T-helper 2 cell (primary cell): ENCODE measurements at regions not wholly inside any gene's neighbourhood (a gene's known extent, or its start where the extent isn't known, plus 50 kb on each side); places are given as distances from the start of the nearest gene placed in this dataset.
"Not testable (repeated sequence)": the region's sequence is repeated elsewhere in the genome, so short reads cannot be mapped to it uniquely, and the experiment has no call there.

ENCODE experiments used
- DNase-seq, 5 experiments: peaks; one replicate each; pipeline versions ENCODE4 v3.0.0 to v3.0.0-alpha.2; 2012 to 2022

DNA sequence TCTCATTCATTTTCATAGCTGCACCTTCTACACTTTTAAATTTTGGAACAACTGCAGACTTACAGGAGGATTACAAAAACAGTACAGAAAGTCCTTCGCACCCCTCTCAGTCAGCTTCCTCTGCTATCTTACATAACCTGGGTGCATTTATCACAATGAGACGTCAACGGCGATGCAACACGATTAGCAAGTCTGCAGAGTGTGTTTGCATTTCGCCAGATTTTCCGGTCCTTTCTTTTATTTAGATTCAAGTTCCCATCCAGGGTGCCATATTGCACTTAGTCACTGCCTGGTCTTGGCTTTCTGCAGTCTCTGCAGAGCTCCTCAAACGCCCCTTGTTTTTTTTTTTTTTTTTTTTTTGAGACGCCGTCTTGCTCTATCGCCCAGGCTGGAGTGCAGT is 85.9 kb downstream of the ASMT start:
- no peak for DNase-seq

DNA sequence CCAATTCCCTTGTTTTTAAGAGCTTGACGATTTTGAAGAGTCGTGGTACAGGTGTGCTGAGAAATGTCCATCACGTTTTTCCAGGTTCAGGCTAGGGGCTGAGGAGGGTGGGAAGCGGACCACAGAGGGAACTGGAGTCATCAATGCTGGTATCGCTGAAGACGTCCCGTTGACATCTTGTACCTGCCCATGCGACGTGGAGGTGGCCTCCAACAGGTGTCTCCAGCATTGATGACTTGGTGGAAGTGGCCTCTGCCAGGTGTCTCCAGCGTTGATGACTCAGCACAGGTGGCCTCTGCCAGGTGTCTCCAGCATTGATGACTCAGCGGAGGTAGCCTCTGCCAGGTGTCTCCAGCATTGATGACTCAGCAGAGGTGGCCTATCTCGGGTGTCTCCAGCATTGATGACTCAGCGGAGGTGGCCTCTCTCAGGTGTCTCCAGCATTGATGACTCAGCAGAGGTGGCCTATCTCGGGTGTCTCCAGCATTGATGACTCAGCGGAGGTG is 86.6 kb downstream of the ASMT start:
- DNase-seq = not testable (repeated sequence)

DNA sequence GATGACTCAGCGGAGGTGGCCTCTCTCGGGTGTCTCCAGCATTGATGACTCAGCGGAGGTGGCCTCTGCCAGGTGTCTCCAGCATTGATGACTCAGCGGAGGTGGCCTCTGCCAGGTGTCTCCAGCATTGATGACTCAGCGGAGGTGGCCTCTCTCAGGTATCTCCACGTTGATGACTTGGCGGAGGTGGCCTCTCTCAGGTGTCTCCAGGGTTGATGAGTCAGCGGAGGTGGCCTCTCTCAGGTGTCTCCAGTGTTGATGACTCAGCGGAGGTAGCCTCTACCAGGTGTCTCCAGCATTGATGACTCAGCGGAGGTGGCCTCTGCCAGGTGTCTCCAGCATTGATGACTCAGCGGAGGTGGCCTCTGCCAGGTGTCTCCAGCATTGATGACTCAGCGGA is 87.3 kb downstream of the ASMT start:
- DNase-seq = not testable (repeated sequence)

DNA sequence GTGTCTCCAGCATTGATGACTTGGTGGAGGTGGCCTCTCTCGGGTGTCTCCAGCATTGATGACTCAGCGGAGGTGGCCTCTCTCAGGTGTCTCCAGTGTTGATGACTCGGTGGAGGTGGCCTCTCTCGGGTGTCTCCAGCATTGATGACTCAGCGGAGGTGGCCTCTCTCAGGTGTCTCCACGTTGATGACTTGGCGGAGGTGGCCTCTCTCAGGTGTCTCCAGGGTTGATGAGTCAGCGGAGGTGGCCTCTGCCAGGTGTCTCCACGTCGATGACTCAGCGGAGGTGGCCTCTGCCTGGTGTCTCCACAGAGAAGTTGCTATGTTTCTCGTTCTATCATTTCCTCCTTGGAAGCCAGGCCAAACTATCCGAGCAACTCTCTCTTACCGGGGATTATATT is 87.7 kb downstream of the ASMT start:
- not testable (repeated sequence) for DNase-seq

DNA sequence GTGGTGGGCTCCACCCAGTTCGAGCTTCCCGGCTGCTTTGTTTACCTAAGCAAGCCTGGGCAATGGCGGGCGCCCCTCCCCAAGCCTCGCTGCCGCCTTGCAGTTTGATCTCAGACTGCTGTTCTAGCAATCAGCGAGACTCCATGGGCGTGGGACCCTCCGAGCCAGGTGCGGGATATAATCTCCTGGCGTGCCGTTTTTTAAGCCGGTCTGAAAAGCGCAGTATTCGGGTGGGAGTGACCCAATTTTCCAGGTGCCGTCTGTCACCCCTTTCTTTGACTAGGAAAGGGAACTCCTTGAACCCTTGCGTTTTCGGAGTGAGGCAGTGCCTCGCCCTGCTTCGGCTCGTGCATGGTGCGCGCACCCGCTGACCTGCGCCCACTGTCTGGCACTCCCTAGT is 94.4 kb downstream of the ASMT start:
- DNase-seq = not testable (repeated sequence)

DNA sequence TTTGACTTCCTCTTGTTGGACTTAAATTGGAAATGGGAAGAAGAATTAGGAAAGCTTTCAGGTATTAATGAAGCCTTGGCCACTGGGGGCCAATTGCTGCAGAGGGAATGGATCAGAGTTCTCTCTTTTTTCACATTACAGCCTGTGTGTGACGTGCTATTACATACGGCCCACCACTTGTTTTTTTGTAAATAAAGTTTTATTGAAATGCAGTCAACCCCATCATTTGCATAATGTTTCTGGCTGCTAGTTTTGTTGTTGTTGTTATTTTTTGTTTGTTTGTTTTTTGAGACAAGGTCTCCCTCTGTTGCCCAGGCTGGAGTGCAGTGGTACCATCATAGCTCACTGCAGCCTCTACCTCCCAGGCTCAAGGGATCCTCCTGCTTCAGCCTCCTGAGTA is 98.4 kb downstream of the ASMT start:
- no peak for DNase-seq

DNA sequence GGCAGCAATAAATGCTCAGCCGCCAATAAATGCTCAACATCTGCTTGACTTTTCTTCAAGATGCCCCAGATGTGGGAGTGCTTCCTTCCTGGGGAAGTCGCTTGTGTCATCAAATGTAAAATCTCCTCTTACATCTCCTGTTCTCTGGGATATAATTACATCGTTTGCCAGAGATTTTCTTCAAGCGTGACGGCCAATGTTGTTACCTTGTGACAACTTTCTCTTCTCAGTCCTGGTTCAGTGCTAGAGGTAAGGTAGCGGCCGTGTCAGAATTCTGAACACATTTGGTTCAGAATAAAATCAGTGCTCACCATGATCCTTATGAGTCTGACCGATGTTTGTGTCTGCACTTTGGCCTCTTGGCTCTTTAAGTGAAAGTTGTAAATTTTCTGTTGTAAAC is 102.5 kb downstream of the ASMT start:
- DNase-seq = no peak

DNA sequence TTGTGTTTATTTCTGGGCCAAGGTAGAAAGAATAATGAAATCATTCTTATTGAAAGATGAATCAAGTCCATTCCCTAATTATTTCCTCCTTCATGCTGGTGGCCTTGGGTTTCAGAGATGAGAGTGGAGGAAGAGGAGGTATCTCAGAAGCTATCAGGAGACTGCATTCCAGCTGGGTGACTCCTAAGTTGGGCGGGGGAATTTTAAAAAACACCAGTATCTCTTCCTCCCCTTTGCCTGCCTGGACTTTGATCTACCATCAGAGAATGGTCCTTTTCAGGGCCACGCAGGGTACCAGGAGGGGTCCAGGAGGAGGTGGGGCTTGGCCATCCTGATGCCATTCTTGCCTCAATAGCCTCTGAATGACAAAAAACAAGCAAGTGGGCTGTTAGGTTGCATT is 104.4 kb downstream of the ASMT start:
- DNase-seq = no peak

DNA sequence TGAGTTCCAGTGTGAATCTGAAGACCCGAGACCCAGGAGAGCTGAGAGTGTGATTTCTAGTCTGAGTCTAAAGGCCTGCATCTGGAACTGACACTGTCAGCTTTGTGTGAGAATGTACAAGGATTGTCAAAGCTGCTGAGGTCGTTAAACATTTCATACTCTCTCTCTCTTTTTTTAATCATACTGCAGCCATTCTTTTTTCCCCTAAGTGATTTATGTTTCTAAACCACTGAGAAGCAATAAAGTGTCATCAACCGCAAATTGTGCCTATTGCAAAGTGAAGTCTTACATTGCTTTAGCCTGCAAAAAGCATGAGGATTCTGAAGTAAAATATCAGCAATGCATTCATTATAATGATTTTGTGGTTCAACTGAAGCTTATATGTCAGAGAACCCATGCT is 106.0 kb downstream of the ASMT start:
- no peak for DNase-seq

DNA sequence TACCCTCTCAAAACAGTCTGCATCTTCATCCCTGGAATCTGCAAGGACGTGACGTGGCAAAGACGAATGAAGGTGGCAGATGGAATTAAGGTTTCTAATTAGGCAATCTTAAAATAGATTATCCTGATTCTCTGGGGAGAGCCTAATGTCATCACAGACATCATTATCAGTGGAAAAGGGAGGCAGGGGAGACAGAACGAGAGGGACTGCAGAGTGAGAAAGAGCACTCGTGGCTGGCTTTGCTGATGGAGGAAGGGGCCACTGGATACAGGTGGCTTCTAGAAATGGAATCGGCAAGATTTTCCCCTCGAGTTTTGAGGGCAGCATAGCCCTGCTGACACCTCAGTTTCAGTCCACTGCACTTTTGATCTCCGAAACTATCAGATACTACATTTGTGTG is 110.6 kb downstream of the ASMT start:
- no peak for DNase-seq

DNA sequence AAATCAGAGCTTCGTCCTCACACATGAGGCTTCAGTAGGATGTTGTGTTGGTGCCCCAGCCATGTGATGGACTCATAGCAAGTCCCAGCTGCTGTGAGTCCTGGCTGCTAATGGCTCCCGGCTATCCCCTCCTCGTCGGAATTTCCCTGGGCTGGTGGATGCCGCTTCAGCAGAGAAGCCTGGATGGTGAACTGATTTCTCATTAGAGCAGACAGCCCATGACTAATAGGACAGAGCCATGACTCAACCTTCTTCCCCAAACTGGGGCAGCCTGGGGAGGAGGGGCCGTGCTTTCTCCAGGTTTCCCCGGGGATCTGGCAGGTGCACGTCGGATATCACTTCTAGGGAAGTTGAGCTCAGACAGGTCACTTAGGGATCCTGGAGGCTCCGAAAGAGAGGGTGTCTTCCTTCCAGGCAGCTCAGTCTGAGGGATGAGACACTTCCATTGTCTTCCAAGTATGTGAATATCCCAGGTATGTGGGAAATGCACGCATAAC is 112.7 kb downstream of the ASMT start:
- no peak for DNase-seq

DNA sequence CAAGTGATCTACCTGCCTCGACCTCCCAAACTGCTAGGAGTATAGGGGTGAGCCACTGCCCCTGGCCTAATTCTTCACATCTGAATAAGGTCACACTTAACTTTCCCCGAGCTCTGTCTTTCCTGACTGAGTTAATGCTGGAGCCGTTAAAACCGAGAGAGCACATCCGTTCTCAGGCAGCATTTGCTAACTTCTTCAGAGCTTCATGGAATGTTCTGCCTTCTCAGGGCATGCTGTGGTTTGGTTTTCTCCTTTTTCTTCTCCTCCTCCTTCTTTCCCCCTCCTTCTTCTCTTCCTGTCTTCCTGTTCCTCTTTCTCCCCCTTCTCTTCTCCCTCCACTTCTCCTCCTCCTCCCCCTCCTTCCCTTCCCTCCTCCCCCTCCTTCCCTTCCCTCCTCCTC is 119.9 kb downstream of the ASMT start:
- DNase-seq = no peak

DNA sequence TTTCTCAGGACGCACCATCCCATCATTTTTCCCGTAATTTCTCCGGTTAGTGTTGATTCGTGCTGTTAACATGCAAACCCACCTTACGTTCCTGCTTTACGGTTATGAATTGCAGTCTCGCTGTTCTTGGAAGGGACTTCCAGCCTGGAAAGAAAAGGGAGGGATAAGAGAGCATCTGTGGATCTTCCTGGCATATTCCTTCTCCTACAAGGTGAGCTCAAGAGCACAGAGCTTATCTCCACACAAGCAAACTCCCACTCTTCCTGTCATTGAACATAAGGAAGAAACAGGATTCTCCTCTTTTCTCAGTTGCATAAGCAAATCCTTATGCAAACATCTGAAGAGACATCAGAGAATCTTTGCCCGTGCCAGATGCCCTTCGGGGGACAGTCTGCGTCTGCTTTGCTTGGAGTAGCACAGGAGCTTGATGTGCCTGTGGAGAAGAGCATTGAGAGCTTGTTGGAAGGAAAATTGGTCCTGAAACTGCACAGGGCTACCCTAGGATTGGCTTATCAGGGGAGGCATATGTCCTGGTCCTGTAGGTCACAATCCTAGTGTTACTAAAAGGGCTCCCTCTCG is 127.0 kb downstream of the ASMT start:
- no peak for DNase-seq

DNA sequence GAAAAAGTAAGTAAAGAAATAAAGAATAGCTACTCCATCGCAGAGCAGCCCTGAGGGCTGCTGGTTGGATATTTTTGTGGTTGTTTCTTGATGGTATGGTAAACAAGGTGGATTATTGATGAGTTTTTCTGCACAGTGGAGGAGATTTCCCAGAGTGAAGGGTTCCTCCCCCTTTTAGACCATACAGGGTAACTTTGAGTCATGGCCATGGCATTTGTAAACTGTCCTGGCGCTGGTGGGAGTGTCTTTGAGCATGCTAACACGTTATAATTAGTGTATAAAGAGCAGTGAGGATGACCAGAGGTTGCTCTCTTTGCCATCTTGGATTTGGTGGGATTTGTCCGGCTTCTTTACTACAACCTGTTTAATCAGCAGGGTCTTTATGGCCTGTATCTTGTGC is 128.2 kb downstream of the ASMT start:
- DNase-seq = no peak

DNA sequence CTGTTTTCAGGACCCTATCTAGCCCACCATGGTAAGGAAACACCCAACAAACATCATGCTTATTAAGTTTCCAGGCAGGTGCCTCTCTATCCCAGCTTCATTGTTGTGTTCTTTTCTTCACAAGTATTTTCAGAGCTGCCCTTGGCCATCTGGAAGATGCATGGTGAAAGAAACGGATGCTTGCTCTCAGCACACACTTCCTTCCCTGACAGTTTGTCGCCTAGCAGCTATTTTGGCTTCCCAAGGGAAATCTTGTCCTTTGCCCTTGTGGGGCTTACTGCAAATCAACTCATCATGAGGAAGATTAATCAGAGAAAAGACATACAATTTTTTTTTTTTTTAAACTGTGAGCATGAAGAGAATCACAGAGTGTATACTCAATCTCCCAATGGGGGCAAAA is 128.8 kb downstream of the ASMT start:
- no peak for DNase-seq

DNA sequence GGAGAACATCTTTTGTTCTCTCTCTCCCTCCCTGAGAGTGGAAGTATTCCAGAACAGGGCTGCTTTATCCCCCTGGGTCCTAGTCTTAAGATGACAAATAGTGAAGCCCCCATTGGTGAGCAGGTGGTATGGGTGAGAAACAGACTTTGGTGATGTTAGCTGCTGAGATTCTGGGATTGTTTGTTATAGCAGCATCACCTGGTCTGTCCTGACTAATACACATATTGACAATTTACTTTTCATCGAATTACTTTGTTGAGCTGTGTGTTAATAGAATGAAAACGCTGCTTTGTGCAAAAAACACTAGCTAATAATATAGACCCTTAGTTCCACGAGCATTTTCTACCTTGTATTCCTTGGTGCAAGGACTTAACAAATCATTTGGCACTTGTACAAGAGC is 133.5 kb downstream of the ASMT start:
- DNase-seq = no peak

DNA sequence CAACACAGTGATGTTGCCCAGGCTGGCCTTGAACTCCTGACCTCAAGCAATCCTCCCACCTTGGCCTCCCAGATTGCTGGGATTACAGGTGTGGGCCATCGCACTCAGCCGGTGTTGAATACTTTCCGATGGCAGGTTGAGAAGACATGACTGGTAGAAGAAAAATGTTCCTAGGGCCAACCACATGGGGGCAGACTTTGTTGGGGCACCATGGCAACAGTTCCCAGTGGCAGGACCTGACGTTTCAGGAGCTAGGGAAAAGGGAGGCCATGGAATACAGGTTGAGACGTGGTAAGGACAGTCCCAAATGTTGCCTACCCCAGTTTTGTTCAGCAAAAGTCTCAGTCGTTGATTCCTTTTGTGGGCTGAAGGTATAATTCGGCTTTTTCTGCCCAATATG is 134.6 kb downstream of the ASMT start:
- DNase-seq = no peak

DNA sequence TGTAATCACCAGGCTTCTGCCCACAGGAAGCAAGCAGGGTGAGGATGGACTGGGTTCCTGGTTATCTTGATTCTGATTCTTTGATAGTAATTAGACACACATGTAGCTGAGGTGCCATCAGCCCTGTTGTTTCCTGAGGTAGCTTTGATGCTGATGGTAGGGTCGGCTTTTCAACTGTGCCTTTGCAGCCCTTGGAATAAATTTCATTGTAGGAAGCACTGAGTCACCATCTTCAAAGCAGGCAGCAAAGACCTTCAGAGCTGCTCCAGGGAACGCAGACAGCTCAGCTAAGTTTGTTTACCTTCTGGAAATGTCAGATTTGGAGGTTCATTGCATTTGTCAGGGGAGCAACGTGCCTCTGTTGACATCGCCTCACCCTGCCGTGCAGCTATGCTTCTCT is 135.4 kb downstream of the ASMT start:
- DNase-seq = peak in 1 of 5 experiments; percentile 19

DNA sequence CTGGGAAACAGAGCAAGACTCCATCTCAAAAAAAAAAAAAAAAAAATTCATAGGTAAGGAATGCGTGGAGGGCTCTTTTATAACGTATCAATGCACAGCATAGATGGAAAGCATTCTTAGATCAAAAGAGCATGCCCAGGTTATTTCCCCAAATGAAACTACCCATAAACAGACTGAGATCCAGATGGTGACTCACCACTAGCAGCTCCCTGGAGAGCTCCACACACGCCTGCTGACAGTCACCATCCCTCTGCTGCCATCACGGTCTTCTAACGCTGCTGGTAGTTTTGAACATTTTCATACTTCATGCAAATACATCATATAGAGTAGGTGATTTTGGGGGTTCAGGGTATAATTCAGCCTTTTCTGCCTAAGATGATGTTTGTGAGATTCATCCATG is 136.9 kb downstream of the ASMT start:
- no peak for DNase-seq

DNA sequence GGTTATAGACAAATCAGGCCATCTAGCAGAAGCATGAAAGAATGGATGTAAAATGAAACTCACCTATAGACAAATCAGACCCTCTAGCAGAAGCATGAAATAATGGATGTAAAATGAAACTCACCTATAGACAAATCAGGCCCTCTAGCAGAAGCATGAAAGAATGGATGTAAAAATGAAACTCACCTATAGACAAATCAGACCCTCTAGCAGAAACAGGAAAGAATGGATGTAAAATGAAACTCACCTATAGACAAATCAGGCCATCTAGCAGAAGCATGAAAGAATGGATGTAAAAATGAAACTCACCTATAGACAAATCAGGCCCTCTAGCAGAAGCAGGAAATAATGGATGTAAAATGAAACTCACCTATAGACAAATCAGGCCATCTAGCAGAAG is 137.9 kb downstream of the ASMT start:
- DNase-seq = not testable (repeated sequence)

DNA sequence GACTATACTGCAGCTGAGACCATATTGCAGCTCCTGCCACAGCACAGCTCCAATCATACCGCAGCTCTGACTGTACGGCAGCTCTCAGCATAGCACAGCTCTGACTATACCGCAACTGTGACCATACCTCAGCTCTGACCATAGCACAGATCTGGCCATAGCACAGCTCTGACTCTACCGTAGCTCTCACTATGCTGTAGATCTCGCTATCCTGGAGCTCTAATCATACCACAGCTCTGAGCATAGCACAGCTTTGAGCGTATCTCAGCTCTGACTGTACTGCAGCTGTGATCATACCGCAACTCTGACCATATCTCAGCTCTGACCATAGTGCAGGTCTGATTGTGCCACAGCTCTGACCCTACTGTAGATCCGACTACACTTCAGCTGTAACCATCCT is 139.2 kb downstream of the ASMT start:
- DNase-seq = no peak

DNA sequence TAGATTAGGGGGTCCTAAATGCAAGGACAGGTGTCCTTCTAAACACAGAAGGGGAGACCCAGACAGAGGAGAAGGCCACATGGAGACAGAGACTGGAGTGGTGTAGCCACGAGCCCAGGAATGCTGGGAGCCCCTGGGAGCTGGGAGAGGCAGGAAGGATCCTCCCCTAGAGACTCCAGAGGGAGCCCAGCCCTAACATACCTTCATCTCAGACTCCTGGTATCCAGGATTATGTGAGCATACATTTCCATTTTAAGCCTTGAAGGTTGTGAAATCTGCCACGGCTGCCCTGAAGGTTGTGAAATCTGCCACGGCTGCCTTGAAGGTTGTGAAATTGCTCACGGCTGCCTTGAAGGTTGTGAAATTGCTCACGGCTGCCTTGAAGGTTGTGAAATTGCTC is 148.4 kb downstream of the ASMT start:
- DNase-seq = peak in 1 of 5 experiments; percentile 9

DNA sequence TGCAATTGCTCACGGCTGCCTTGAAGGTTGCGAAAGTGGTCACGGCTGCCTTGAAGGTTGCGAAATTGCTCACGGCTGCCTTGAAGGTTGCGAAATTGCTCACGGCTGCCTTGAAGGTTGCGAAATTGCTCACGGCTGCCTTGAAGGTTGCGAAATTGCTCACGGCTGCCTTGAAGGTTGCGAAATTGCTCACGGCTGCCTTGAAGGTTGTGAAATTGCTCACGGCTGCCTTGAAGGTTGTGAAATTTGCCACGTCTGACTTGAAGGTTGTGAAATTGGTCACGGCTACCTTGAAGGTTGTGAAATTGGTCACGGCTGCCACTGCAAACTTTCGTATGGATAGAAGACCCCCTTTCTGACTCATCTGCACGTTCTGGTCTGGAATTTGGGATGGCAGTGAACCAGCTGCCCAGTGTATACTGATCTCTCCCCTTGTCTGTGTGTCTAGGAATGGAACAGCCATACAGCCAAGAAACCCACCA is 150.1 kb downstream of the ASMT start:
- DNase-seq = peak in 3 of 5 experiments; percentile 0 to 83 (median 2)

DNA sequence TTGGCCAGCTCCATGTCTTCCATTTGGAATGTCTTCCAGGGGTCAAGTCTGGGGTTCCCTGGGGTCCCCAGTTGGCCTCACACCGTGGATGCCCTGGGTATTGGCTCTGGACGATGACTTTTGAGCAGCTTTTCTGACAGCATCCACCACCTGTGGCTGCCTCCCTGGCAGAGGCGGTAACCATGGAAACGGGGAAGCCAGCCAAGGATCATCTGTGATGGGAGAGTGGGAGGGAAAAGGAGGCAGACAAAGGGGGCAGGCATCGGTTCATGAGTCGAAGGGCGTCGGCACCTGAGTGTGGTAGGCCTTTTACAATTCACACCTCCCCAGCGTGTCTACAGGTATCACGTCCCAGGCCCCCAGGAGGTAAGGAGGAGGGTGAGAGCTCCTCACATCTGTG is 152.2 kb downstream of the ASMT start:
- DNase-seq = no peak

DNA sequence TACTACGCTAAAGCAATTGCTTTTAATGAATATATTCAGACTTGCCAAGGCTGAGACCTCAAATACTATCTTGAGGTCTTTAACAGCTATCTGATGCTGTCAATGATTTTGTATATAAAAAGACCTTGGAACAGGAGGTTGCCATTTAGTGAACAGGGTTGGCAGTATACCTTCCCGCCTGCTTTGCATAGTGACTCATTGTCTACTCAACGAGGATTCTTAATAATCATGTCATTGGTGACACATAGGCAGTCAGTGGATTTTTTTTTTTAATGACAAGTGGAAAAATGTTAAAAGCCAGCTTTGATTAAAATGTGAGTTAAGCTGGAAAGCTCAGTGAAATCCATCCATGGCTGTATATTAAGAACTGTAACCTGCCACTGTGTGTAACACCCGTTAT is 164.0 kb downstream of the ASMT start:
- DNase-seq = no peak
